ENCODE measurements at regions not wholly inside any gene's neighbourhood (a gene's known extent, or its start where the extent isn't known, plus 50 kb on each side); places are given as distances from the start of the nearest gene placed in this dataset.

GRCh38 chr5:176181271-176181855 is 56.9 kb upstream of the SIMC1 start:
- TF ChIP-seq ZNF317 (CRISPR knock-in tag; IDR thresholded peaks at IDR 0.05), result no peak
- TF ChIP-seq RAD21 (CRISPR knock-in tag; IDR thresholded peaks at IDR 0.05), result no peak
- no peak for TF ChIP-seq HDAC6 (IDR thresholded peaks at IDR 0.05; ENCODE audit: low read depth, low read length)
- TF ChIP-seq SMC3 (IDR thresholded peaks at IDR 0.05; ENCODE audit: low read length), result no peak
- no peak for TF ChIP-seq EZH2 (conservative IDR thresholded peaks at IDR 0.05; ENCODE audit: low read depth, low read length)
- TF ChIP-seq, protein P1, sequence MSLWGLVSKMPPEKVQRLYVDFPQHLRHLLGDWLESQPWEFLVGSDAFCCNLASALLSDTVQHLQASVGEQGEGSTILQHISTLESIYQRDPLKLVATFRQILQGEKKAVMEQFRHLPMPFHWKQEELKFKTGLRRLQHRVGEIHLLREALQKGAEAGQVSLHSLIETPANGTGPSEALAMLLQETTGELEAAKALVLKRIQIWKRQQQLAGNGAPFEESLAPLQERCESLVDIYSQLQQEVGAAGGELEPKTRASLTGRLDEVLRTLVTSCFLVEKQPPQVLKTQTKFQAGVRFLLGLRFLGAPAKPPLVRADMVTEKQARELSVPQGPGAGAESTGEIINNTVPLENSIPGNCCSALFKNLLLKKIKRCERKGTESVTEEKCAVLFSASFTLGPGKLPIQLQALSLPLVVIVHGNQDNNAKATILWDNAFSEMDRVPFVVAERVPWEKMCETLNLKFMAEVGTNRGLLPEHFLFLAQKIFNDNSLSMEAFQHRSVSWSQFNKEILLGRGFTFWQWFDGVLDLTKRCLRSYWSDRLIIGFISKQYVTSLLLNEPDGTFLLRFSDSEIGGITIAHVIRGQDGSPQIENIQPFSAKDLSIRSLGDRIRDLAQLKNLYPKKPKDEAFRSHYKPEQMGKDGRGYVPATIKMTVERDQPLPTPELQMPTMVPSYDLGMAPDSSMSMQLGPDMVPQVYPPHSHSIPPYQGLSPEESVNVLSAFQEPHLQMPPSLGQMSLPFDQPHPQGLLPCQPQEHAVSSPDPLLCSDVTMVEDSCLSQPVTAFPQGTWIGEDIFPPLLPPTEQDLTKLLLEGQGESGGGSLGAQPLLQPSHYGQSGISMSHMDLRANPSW (CRISPR knock-in tag; IDR thresholded peaks at IDR 0.05; ENCODE audit: borderline replicate concordance), result no peak
- TF ChIP-seq, protein P2, sequence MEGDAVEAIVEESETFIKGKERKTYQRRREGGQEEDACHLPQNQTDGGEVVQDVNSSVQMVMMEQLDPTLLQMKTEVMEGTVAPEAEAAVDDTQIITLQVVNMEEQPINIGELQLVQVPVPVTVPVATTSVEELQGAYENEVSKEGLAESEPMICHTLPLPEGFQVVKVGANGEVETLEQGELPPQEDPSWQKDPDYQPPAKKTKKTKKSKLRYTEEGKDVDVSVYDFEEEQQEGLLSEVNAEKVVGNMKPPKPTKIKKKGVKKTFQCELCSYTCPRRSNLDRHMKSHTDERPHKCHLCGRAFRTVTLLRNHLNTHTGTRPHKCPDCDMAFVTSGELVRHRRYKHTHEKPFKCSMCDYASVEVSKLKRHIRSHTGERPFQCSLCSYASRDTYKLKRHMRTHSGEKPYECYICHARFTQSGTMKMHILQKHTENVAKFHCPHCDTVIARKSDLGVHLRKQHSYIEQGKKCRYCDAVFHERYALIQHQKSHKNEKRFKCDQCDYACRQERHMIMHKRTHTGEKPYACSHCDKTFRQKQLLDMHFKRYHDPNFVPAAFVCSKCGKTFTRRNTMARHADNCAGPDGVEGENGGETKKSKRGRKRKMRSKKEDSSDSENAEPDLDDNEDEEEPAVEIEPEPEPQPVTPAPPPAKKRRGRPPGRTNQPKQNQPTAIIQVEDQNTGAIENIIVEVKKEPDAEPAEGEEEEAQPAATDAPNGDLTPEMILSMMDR (CRISPR knock-in tag; IDR thresholded peaks at IDR 0.05), result no peak
- TF ChIP-seq YY1 (IDR thresholded peaks at IDR 0.05; ENCODE audit: insufficient read depth, insufficient replicate concordance, low read depth, low read length), result no peak
- TF ChIP-seq HNF4A (CRISPR knock-in tag; IDR thresholded peaks at IDR 0.05), result no peak
- TF ChIP-seq, protein P3, sequence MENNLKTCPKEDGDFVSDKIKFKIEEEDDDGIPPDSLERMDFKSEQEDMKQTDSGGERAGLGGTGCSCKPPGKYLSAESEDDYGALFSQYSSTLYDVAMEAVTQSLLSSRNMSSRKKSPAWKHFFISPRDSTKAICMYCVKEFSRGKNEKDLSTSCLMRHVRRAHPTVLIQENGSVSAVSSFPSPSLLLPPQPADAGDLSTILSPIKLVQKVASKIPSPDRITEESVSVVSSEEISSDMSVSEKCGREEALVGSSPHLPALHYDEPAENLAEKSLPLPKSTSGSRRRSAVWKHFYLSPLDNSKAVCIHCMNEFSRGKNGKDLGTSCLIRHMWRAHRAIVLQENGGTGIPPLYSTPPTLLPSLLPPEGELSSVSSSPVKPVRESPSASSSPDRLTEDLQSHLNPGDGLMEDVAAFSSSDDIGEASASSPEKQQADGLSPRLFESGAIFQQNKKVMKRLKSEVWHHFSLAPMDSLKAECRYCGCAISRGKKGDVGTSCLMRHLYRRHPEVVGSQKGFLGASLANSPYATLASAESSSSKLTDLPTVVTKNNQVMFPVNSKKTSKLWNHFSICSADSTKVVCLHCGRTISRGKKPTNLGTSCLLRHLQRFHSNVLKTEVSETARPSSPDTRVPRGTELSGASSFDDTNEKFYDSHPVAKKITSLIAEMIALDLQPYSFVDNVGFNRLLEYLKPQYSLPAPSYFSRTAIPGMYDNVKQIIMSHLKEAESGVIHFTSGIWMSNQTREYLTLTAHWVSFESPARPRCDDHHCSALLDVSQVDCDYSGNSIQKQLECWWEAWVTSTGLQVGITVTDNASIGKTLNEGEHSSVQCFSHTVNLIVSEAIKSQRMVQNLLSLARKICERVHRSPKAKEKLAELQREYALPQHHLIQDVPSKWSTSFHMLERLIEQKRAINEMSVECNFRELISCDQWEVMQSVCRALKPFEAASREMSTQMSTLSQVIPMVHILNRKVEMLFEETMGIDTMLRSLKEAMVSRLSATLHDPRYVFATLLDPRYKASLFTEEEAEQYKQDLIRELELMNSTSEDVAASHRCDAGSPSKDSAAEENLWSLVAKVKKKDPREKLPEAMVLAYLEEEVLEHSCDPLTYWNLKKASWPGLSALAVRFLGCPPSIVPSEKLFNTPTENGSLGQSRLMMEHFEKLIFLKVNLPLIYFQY (CRISPR knock-in tag; IDR thresholded peaks at IDR 0.05; ENCODE audit: borderline replicate concordance), result no peak
- TF ChIP-seq, protein P4, sequence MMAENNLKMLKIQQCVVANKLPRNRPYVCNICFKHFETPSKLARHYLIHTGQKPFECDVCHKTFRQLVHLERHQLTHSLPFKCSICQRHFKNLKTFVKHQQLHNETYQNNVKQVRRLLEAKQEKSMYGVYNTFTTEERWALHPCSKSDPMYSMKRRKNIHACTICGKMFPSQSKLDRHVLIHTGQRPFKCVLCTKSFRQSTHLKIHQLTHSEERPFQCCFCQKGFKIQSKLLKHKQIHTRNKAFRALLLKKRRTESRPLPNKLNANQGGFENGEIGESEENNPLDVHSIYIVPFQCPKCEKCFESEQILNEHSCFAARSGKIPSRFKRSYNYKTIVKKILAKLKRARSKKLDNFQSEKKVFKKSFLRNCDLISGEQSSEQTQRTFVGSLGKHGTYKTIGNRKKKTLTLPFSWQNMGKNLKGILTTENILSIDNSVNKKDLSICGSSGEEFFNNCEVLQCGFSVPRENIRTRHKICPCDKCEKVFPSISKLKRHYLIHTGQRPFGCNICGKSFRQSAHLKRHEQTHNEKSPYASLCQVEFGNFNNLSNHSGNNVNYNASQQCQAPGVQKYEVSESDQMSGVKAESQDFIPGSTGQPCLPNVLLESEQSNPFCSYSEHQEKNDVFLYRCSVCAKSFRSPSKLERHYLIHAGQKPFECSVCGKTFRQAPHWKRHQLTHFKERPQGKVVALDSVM (CRISPR knock-in tag; IDR thresholded peaks at IDR 0.05), result no peak
- no peak for TF ChIP-seq POLR2A (IDR thresholded peaks at IDR 0.05; ENCODE audit: insufficient read depth in 1 of 2, low read depth in 2 of 2, low read length in 2 of 2)

Measured in HepG2 (cell line).